ENCODE measurements at regions not wholly inside any gene's neighbourhood (a gene's known extent, or its start where the extent isn't known, plus 50 kb on each side); places are given as distances from the start of the nearest gene placed in this dataset.

GRCh38 chr3:55235416-55235815, 251.7 kb downstream of the WNT5A start:
- H3K4me3 ChIP-seq, result no peak overlapping the region
- no peaks in the 10 kb centered on the region for H3K36me3 ChIP-seq
- H3K27ac ChIP-seq, result no peak overlapping the region
- H3K9me3 ChIP-seq, result no peaks in the 10 kb centered on the region
- TF ChIP-seq CTCF (IDR thresholded peaks at IDR 0.05), result no peak
- DNase-seq (ENCODE audit: low spot score), result no peak
- no peaks in the 10 kb centered on the region for H3K27me3 ChIP-seq
- H3K4me1 ChIP-seq, result no peaks in the 10 kb centered on the region

- Histone ChIP-seq H3K27me3 (no peaks in the 10 kb centered on the region), H3K27ac (no peak overlapping the region), H3K36me3 (no peaks in the 10 kb centered on the region), H3K4me3 (no peak overlapping the region), H3K9me3 (no peaks in the 10 kb centered on the region), H3K4me1 (no peaks in the 10 kb centered on the region)
- no peak for DNase-seq (ENCODE audit: low spot score)
- no peak for TF ChIP-seq CTCF (IDR thresholded peaks at IDR 0.05)
Measured at GRCh38 chr3:55226696-55227095, 260.4 kb downstream of the WNT5A start.

- Histone ChIP-seq H3K27me3 (no peaks in the 10 kb centered on the region), H3K27ac (no peak overlapping the region), H3K4me3 (no peak overlapping the region), H3K4me1 (no peaks in the 10 kb centered on the region), H3K9me3 (peaks cover 0 to 21% of the 10 kb centered on the region in 2 donors), H3K36me3 (no peaks in the 10 kb centered on the region)
- no peak for TF ChIP-seq CTCF (IDR thresholded peaks at IDR 0.05)
- no peak for DNase-seq (ENCODE audit: low spot score)
Measured at GRCh38 chr3:55218577-55218976, 268.5 kb downstream of the WNT5A start.

GRCh38 chr3:55207744-55208143, 279.4 kb downstream of the WNT5A start:
- H3K36me3 ChIP-seq, result no peaks in the 10 kb centered on the region
- H3K27ac ChIP-seq, result no peak overlapping the region

GRCh38 chr3:55205990-55206389, 278.1 kb upstream of the LRTM1 start:
- DNase-seq (ENCODE audit: low spot score), result no peak
- H3K27ac ChIP-seq, result no peak overlapping the region
- H3K36me3 ChIP-seq, result no peaks in the 10 kb centered on the region
- no peak for TF ChIP-seq CTCF (IDR thresholded peaks at IDR 0.05)
- H3K9me3 ChIP-seq, result no peaks in the 10 kb centered on the region
- H3K27me3 ChIP-seq, result no peaks in the 10 kb centered on the region
- no peak overlapping the region for H3K4me3 ChIP-seq
- H3K4me1 ChIP-seq, result no peaks in the 10 kb centered on the region

More at GRCh38 chr3:55207744-55208143, 279.4 kb downstream of the WNT5A start:
- no peaks in the 10 kb centered on the region for H3K9me3 ChIP-seq
- no peaks in the 10 kb centered on the region for H3K4me1 ChIP-seq
- no peak for TF ChIP-seq CTCF (IDR thresholded peaks at IDR 0.05)
- no peak for DNase-seq (ENCODE audit: low spot score)
- no peak overlapping the region for H3K4me3 ChIP-seq
- no peaks in the 10 kb centered on the region for H3K27me3 ChIP-seq

- no peak for DNase-seq (ENCODE audit: low spot score)
- H3K27me3 ChIP-seq, result no peaks in the 10 kb centered on the region
- H3K4me1 ChIP-seq, result no peaks in the 10 kb centered on the region
- TF ChIP-seq CTCF (IDR thresholded peaks at IDR 0.05), result no peak
- no peaks in the 10 kb centered on the region for H3K9me3 ChIP-seq
- no peak overlapping the region for H3K4me3 ChIP-seq
- no peaks in the 10 kb centered on the region for H3K36me3 ChIP-seq
- H3K27ac ChIP-seq, result no peak overlapping the region
Measured at GRCh38 chr3:55204417-55204816, 276.6 kb upstream of the LRTM1 start.

Data from right atrium auricular region (tissue), 2 donors.